Lower lobe of right lung (tissue), 2 donors: ENCODE measurements at regions not wholly inside any gene's neighbourhood (a gene's known extent, or its start where the extent isn't known, plus 50 kb on each side); places are given as distances from the start of the nearest gene placed in this dataset.
"Not testable (repeated sequence)": the region's sequence is repeated elsewhere in the genome, so short reads cannot be mapped to it uniquely, and the experiment has no call there.

Experiments used
- ATAC-seq, 2 donors: fragments of 200-7000 bp; cut with Tn5 transposase; one replicate each; pipeline ENCODE4 v1.9.1; 2020 to 2022; ENCODE audit warnings: mild to moderate bottlenecking in 2 of 2, moderate library complexity in 2 of 2
- DNase-seq: peaks from one replicate; pipeline ENCODE4 v3.0.0-alpha.2; 2020
- H3K27ac ChIP-seq: fragments of 200-600 bp; one replicate; pipeline ENCODE4 v1.8.0; 2022
- H3K27me3 ChIP-seq: fragments of 200-600 bp; one replicate; pipeline ENCODE4 v1.8.0; 2022; ENCODE audit warnings: low read depth
- H3K36me3 ChIP-seq: fragments of 200-600 bp; one replicate; pipeline ENCODE4 v1.8.0; 2022; ENCODE audit warnings: mild to moderate bottlenecking
- H3K4me1 ChIP-seq: fragments of 200-600 bp; one replicate; pipeline ENCODE4 v1.8.0; 2022
- H3K4me3 ChIP-seq: fragments of 200-600 bp; one replicate; pipeline ENCODE4 v1.8.0; 2022; ENCODE audit warnings: mild to moderate bottlenecking
- H3K9me3 ChIP-seq: fragments of 200-600 bp; one replicate; pipeline ENCODE4 v1.8.0; 2022
- CTCF ChIP-seq: fragments of 200-600 bp; IDR thresholded peaks from one replicate; pipeline ENCODE4 v1.8.0; 2022; ENCODE audit warnings: antibody characterized with exemption, mild to moderate bottlenecking
- intact Hi-C: fragments of 100-400 bp; cut with DNase I; formaldehyde crosslinking; loops from one replicate; pipeline ENCODE4 v1.11.0; 2022
- donor health status: DM: no; HTN: yes; CAD: no; lungs with severe emphysema.

- intact Hi-C loops, result no loop called here
- Histone ChIP-seq H3K36me3 (no peaks in the 10 kb centered on the region), H3K4me1 (no peaks in the 10 kb centered on the region), H3K27ac (no peak overlapping the region), H3K27me3 (no peaks in the 10 kb centered on the region), H3K9me3 (no peaks in the 10 kb centered on the region), H3K4me3 (no peak overlapping the region)
- DNase-seq, result no peak
- TF ChIP-seq CTCF, result no peak
- no peak for ATAC-seq
Measured at GRCh38 chr6:155867682-155868081, 412.0 kb upstream of the NOX3 start.

GRCh38 chr6:155866676-155867390, 411.2 kb upstream of the NOX3 start:
- H3K4me3 ChIP-seq, H3K36me3 ChIP-seq, H3K4me1 ChIP-seq, ATAC-seq, intact Hi-C loops, H3K27me3 ChIP-seq, DNase-seq, H3K27ac ChIP-seq, H3K9me3 ChIP-seq: not testable (repeated sequence)

- Histone ChIP-seq H3K4me3 (no peak overlapping the region), H3K4me1 (no peaks in the 10 kb centered on the region), H3K9me3 (peaks cover 10% of the 10 kb centered on the region), H3K27me3 (no peaks in the 10 kb centered on the region), H3K27ac (no peak overlapping the region), H3K36me3 (no peaks in the 10 kb centered on the region)
- DNase-seq, result no peak
- no peak for TF ChIP-seq CTCF
- intact Hi-C loops, result no loop called here
- ATAC-seq, result no peak
Measured at GRCh38 chr6:155861821-155862220, 406.2 kb upstream of the NOX3 start.

GRCh38 chr6:155858906-155859305, 403.3 kb upstream of the NOX3 start:
- DNase-seq, intact Hi-C loops, H3K4me1 ChIP-seq, H3K27me3 ChIP-seq, H3K27ac ChIP-seq, H3K4me3 ChIP-seq, H3K36me3 ChIP-seq, ATAC-seq: not testable (repeated sequence)
- peaks cover 10% of the 10 kb centered on the region for H3K9me3 ChIP-seq

- DNase-seq, result no peak
- Histone ChIP-seq H3K9me3 (peaks cover 6% of the 10 kb centered on the region), H3K27me3 (no peaks in the 10 kb centered on the region), H3K4me1 (no peaks in the 10 kb centered on the region), H3K36me3 (no peaks in the 10 kb centered on the region), H3K4me3 (no peak overlapping the region), H3K27ac (no peak overlapping the region)
- intact Hi-C loops, result no loop called here
- no peak for ATAC-seq
- TF ChIP-seq CTCF, result no peak
Measured at GRCh38 chr6:155854787-155855186, 399.1 kb upstream of the NOX3 start.

GRCh38 chr6:155853011-155853410, 397.4 kb upstream of the NOX3 start:
- TF ChIP-seq CTCF, result no peak
- ATAC-seq, result no peak
- intact Hi-C loops, result no loop called here

More at GRCh38 chr6:155853011-155853410, 397.4 kb upstream of the NOX3 start:
- no peaks in the 10 kb centered on the region for H3K4me1 ChIP-seq
- H3K9me3 ChIP-seq, result no peaks in the 10 kb centered on the region
- H3K27ac ChIP-seq, result no peak overlapping the region
- H3K36me3 ChIP-seq, result no peaks in the 10 kb centered on the region
- H3K4me3 ChIP-seq, result no peak overlapping the region
- H3K27me3 ChIP-seq, result no peaks in the 10 kb centered on the region
- no peak for DNase-seq
